HG03280 (cell line): ENCODE measurements at regions not wholly inside any gene's neighbourhood (a gene's known extent, or its start where the extent isn't known, plus 50 kb on each side); places are given as distances from the start of the nearest gene placed in this dataset.

Experiments used
- ATAC-seq: cut with Tn5 transposase; IDR thresholded peaks from one replicate; pipeline ENCODE4 v1.9.1; 2021; ENCODE audit warnings: mild to moderate bottlenecking, moderate library complexity; ENCODE audit not compliant: unreplicated experiment

DNA sequence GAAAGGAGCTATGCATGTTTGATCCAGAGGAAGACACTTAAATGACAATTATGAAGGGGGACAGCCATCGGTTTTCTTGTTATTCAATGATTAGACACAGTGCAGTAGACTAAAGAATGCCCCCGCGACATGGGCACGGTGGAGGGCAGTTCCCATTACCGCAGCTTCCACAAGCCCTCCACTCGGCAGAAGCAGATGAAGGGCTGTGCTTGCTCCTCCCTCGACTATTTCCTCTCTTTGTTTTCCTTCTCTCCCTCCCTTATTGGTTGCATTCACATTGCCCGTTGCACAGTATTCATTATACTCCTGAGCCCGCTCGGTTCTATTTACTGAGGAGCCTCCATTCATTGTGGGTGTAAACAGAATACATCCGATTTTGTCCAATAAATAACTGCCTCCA, 138.8 kb upstream of the RASSF8 start:
- ATAC-seq: no peak

DNA sequence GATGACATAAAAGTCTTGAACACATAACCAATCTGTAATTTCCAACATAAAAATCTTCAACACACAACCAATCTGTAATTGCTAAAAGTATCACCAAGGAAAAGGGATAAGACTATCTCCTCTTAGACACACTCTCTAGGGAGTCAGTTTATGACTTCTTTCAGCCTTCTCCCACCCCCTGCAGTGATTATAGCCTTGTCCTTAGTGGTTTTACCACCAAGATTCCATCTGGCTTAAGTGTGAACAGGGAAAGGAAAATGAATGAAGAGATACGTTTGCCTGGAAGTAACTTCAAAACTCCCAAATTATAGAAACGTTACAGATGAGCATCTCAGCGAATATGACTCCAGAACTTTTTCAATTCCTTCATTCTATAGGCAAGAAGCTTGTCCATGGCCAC, 136.2 kb upstream of the RASSF8 start:
- ATAC-seq: no peak

DNA sequence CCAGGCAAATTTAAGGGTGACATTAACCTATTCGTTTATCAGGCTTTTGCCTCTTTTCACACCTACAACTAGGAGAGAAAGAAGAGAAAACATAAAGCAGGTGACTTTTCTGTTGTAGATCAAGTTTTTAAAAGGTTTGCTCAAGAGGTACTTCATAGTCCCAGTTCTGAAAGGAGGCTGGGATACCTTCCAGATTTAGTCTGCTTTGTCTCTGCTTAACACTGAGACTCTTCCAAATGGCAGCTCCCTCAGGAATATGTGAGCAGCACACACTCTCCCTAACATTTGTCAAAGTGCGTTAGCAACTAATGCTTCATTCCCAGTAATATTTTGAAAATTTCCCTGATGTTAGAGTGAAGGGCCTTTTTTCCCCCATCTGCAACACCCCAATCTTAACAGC, 133.7 kb upstream of the RASSF8 start:
- no peak for ATAC-seq

DNA sequence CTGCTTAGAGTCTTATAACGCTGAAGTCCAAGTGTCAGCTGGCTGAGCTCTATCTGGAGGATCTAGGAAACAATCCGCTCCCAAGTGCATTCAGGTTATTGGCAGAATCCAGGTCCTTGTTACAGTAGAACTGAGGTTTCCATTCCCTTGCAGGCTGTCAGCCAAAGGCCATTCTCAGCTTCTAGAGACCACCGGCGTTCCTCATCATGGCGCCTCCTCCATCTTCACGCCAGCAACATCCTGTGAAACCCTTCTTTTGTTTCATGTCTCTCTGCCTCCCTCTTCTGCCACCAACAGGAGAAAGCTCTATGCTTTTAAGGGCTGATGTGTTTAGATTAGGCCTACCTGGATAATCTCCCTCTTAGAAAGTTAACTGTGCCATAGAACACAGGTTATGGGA, 133.0 kb upstream of the RASSF8 start:
- no peak for ATAC-seq

DNA sequence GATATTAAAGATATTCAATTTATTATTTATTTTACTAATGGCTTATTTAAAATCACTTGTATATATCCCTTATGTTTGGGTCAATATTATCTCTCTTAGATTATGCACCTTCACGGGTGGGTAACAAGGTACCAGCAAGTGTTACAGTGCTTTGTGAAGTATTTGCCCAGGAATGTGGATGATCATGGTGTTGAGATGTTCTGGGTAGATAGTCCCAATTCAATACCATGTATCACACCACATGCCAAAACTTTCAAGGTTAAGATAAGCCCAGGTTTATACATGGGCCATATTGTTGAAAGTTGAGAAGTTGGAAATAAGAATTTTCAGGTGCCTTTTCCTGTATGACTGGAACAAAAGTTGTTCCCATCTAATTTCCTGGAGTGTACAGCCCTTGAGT, 131.3 kb upstream of the RASSF8 start:
- no peak for ATAC-seq

DNA sequence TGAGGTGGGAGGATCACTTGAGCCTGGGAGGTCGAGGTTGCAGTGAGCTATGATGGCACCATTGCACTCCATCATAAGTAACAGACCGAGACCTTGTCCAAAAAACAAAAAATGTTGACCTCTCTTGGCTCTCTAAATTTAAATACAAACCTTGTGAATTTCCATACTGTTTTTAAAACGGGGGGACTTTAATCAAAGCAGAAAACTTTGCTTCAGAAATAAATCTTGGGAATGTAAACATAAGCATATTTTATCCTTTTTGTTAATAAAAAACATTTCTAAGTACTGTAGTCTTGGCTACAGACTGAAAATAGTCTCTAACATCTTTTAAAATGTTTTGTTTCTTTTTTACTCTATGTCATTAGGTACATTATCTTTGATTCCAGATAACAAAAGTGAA, 130.7 kb upstream of the RASSF8 start:
- ATAC-seq: no peak

DNA sequence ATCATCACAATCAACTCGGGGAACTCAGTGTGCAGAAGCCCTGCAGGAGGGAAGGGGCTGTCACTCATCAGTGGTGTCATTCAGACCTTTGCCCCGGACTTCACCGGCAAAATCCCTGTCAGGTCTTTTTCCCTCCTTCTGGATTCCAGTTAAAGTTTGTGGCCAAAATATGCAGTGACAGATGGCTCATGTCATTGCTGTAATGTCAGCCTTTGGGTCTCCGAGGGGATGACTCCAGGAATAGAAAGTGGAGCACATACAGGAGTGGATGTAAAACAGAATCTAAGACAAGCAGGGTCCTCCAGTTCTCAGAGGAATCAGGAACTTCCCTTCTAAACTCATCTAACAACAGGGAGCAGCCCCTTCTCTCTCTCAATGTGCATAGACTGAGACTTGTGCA, 130.3 kb upstream of the RASSF8 start:
- no peak for ATAC-seq

DNA sequence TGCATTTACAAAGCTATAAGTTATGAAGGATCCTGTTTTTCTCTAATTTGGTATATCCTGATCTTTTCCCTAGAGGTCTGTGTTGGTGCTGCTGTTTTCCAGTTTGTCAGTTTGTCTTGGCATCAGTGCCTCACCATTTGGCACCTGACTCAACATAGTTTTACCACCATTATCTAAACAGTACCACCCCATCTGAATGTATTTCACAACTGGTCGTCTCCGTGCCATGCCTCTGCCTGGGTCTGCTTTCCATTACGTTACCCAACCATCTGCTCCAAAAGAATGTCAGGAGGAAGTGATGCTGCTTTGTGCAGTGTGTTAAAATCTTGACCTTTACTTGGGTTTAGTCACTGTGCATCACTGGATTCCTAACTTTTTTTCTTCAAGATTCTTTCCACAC, 129.3 kb upstream of the RASSF8 start:
- ATAC-seq: no peak

DNA sequence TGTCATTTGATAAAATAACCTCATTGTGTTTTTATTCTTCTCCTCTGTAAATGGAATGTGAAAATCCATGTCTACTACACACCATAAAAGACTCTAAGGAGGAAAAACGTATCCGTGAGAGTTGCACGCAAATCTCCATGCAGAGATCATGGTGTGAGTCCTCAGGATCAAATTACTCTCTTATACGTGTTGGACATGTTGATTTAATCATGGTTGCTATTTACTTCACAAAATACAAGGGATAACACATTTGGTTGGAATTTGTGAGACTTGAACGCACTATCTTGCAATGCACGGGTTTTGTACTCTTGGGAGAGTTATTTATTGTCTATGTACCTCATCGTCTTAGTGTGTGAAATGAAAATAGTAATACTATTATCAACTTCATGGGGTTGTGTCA, 128.0 kb upstream of the RASSF8 start:
- ATAC-seq: no peak

DNA sequence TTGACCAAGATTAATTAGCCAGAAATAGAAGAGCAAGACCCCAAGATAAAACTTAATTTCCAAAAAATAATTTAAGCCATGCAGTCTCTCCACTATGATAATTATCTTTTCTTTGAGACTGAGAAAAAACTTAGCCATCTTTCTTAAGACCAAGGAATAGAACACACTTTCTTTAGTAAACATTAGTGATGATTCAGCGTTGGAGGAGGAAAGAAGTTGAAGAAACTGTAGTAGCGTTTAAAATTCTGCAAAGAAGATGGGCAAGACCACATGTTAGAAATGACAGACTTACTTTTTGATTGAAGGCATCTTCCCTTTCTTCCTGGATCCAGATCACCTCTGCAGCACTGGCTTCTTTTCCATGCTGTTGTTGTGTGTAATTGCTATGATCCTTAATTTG, 124.8 kb upstream of the RASSF8 start:
- no peak for ATAC-seq

DNA sequence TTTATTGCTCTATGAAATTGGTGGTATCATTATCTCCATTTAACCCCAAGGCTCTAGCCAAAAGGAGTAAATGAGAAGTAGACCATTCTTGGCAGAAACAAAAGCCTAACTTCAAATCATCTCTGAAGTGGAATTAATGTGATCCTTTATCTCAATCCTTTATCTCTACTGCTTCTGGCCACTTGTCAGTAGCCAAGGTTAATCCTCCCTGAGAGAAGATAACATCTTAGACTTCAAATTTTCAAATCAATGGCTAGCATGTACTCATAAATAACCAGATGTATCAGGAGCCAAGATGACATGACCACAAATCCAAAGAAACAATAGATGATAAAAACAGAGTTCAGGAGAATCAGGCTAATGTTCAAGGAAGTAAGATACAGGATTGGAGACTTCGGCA, 123.1 kb upstream of the RASSF8 start:
- no peak for ATAC-seq

DNA sequence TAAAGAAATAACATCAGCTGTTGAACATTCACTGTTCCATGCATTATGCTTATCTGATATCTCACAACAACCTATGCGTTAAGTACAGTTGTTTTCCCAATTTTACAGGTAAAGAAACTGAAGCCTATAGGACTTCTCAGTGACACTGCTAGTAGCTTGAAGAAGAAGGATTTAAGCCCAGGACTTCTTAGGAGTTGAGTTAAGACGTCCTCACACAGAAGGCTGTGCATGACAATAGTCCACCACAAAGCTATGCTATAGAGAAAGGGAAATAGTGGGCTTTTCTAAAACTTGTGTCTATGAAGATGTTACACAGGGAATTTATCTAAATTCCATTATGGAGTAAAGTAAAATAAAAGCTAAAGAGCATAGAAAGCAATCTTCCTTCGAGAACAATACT, 120.5 kb upstream of the RASSF8 start:
- no peak for ATAC-seq

DNA sequence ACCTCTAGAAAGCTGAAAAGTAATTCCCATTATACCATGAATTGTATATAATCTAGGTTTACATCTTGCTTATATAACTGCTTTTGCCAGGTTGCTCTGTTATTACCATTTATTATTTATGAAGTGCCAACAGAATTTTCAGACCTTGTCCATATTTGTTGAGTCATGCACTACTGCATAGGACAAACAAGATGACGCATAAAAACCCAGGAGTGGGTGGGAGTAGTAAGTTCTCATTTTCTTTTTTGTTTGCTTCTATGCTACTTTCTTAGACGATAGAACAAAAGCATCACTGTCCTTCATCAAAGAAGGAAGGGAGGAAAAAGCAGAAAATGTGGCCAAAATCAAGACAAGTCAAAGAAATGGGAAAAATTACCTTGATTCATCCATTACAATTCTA, 119.0 kb upstream of the RASSF8 start:
- no peak for ATAC-seq

DNA sequence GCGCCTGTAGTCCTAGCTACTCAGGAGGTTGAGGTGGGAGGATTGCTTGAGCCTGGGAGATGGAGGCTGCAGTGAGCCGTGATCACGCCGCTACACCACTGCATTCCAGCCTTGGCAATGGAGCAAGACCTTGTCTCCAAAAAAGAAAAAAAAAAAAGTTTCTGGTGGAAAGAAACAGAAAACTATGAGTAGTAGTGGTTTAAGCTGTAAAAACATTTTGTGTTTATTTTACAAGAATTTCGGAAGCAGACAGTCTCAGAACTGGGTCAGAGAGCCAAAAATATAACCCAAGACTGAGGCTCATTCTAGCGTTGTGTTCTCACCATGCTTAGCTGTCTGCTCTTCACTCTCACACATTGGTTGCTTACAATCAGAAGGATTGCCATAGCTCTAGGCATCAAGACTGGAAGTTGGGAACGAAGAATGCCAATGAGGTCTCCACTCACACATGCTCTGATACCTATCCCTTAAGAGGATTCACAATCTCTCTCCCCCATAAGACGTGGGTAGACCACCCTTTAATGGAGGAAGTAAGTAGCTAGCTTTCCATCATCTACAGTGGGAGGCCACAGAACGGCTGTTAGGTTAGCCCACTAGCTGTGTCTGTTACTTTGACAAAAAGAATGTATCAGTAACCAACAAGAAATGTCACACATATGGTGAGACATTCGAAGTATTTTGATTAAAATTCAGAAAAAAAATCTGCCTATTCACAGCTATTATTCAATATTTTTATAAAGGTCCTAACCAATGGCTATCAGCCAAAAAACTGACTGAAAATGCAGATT, 117.6 kb upstream of the RASSF8 start:
- ATAC-seq: no peak

DNA sequence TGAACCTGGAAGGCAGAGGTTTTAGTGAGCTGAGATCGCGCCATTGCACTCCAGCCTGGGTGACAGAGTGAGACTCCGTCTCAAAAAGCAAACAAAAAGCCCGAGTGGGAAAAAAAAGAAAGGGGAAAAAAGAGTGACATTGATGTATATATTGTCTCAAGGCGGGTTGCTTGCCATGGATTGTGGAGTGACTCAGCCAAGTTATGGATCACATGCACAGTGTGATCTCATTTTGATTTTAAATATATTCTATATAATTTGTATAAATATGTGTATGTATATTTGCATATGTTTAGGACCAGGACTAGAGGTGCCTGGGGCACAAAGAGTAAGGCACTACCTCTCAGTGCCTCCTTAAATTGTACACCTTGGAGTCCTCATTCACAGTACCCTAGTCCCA, 116.2 kb upstream of the RASSF8 start:
- no peak for ATAC-seq

DNA sequence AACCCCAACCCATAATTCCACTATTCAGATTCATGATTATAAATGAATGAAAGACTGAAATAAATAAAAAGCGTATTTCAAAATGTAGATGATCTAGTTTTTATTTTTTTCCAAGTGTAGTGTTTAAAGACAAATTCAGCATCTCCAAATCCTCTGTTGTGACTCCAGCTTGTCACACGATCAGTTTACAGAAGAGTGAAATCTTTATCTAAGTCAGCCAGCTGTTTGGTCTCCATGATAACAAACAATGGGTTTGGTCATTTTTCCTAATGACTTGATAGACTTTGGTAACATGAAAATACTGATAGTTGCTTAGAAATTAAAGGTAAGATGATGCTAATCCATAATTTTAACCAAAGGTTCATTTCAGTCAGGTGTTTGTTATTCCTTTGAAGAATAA, 114.5 kb upstream of the RASSF8 start:
- no peak for ATAC-seq

DNA sequence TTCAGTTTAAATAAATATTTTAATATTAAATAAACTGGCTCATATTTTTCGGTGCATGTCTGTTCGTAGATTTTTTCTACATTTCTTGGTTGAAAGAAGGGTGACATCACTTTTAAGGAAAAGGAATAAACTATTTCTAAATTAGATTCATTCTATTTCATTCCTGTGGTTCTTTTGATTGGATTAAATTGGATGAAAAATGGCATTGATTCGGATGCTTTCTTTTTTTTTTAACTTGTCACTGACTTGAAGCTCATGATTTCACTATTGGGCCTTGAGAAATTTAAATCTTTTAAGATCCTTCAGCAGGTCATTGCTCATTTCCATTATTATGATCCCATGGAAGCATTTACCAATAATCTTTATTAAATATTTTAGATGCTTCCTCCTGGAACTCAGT, 113.1 kb upstream of the RASSF8 start:
- no peak for ATAC-seq

DNA sequence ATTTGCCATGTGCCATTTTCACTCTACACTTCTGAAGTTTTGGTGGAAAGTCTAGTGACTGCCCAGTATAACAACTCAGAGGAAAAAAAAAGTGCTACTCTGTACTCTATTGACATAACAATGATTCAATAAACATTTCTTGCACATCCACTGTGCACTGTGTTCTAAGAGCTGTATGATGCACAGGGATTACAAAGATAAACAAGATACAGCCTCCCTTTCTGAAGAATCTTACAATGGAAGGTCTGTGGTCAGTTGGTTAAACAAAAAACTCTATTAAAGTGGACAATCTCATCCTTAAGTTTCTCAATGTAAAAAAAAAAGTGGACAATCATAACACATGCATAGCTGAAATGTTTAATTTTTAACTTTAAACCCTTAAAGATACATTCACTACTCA, 105.7 kb upstream of the RASSF8 start:
- ATAC-seq: no peak

DNA sequence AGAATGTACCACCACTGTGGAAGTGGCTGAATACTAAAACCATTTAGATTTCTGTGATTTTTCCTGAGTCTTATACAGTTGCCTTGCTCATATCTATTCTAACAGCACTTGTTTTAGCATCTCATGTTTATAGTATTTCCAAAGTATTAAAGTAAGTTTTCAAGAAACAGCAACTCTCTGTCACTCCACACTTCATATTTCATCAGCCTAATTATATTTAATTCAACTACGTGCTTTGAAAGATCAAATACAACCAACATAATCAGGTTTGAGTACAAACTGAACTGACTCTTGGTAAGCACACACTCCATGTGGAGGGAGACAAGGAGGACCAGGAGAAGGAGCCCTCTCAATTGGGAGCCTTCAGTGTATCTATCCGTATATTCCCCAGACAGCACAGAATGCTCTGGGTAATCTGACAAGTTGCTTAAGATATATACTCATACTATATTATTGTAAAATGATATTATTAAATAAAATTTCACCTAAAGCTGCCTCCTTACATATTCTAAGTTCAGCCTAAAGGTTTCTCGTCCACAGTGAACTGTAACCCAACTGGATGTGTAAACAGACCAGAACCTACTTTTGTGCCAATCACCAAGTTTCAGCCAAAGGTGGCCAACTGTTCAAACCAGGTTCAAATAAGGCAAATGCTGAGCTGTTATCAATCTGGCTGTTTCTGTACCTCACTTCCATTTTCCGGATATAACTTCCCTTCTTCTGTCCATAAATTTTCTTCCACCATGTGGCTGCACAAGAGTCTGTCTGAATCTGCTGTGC, 105.0 kb upstream of the RASSF8 start:
- ATAC-seq: no peak

DNA sequence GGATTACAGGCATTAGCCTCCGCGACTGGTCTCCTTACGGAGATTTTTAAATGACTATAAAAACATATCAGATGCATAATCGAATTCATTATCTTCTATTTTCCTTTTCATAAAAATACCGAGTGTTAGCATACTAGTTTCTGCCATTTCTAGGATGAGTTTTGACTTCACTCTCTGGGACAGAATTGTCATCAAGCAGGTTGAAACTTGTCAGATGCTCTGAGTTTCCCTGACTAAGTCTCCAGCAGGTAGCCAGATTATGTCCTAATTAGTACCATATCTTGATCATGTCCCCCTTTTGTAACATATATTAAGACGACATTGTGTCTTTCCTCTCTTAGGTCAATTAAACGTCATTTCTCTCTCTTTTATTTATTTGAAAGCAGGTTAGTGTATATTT, 103.5 kb upstream of the RASSF8 start:
- no peak for ATAC-seq

DNA sequence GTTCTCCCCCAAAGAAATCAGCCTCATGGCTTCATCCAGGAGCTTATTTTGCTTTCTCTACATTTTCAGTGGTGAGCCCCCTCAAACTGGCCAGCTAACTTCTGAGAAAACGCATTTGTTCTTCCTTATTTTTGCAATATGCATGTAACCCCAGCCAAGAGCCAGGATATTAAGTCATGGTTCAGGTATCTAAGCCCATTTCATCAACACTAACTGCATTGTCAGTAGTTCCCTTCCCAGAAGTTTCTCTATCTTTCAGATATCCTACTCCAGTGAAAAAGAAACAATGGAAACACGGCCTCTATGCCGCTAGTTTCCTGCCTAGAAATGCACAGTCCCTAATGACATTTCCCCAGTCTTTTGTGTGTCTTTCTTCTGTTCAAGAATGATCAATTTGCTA, 102.8 kb upstream of the RASSF8 start:
- ATAC-seq: no peak

DNA sequence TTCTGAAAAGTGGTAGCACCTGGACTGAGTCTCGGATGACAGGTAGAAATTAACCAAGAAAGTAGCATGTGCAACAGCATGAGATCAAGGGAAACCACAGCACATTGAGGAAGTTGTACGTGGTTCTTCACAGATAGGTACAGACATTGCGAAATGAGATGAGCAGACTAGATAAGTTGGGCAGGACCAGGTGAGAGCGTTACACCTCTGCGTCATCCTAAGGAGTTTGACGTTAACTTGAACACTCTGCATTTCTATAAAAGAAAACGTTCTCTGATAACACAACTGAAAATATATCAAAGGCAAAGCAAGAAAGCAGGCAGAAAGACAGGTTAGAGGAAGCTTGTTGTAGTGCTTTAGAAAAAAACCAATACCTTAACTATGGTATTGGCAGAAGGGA, 98.5 kb upstream of the RASSF8 start:
- no peak for ATAC-seq

DNA sequence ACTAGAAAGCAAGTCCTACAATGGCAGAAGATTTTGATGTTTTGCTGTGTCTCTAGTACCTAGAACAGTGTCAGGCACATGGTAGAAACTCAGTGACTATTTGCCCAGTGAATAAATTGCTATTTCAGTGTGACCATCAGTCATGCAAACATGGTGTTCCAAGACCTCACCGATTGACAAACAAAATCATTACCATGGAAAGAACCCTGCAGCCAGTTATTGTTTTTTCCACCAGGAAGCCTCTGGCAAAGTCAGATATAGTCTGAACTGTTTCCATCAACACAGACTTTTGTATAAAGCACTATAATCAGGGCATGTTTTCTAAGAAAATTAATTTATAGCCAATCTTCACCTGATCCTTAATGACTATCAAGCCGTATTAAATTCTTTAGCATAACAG, 97.3 kb upstream of the RASSF8 start:
- no peak for ATAC-seq
